ENCODE measurements at regions not wholly inside any gene's neighbourhood (a gene's known extent, or its start where the extent isn't known, plus 50 kb on each side); places are given as distances from the start of the nearest gene placed in this dataset.

DNA sequence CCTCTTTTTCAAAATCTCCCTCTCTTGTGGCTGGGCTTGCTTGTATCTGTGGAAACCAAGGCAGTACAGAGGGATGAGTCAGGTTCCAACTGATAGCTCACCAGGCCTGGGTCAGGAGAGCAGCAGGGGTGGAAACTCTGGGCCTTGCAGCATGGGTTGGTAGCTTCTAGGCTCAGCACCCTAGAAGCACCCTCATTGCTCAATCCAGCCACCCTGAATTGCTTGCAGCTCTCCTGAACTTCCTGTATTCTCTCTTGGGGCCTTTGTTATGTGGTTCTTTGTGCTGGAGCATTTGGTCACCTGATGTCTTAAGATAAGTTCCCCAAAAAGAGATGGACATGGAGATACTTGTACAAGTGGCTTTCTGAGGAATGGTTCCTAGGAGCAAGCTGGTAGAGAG lies 169.4 kb downstream of the IRX5 start:
- ATAC-seq (no peak), DNase-seq (no peak)
- Histone ChIP-seq H3K36me3 (ENCODE audit: insufficient read depth in 1 of 2, low read depth in 1 of 2) (no peaks in the 10 kb centered on the region), H3K27ac (no peak overlapping the region), H3K27me3 (ENCODE audit: insufficient read depth in 3 of 3, low read length in 2 of 3) (peaks cover 0 to 1% (median 0%) of the 10 kb centered on the region in 3 donors), H3K9me3 (peaks cover 4% of the 10 kb centered on the region), H3K4me3 (no peak overlapping the region), H3K4me1 (no peaks in the 10 kb centered on the region)
- intact Hi-C loops (cut with DNase I) = no loop called here
- no peak for TF ChIP-seq CTCF (IDR thresholded peaks at IDR 0.05)

GRCh38 chr16:55101026-55101425 lies 170.4 kb downstream of the IRX5 start:
- Histone ChIP-seq H3K27me3 (ENCODE audit: insufficient read depth in 3 of 3, low read length in 2 of 3) (peaks cover 0 to 1% (median 0%) of the 10 kb centered on the region in 3 donors), H3K36me3 (ENCODE audit: insufficient read depth in 1 of 2, low read depth in 1 of 2) (no peaks in the 10 kb centered on the region), H3K4me3 (no peak overlapping the region), H3K9me3 (peaks cover 4% of the 10 kb centered on the region), H3K4me1 (no peaks in the 10 kb centered on the region), H3K27ac (no peak overlapping the region)
- intact Hi-C loops (cut with DNase I) = no loop called here
- no peak for TF ChIP-seq CTCF (IDR thresholded peaks at IDR 0.05)
- ATAC-seq (no peak), DNase-seq (no peak)
- 35 to 44% (median 38%) methylated on average over 4 of the region's 4 CpGs for WGBS, 3 donors

GRCh38 chr16:55102077-55102476 lies 171.4 kb downstream of the IRX5 start:
- Histone ChIP-seq H3K27ac (no peak overlapping the region), H3K27me3 (ENCODE audit: insufficient read depth in 3 of 3, low read length in 2 of 3) (peaks cover 0 to 1% (median 0%) of the 10 kb centered on the region in 3 donors), H3K9me3 (peaks cover 4% of the 10 kb centered on the region), H3K4me3 (no peak overlapping the region), H3K4me1 (no peaks in the 10 kb centered on the region), H3K36me3 (ENCODE audit: insufficient read depth in 1 of 2, low read depth in 1 of 2) (no peaks in the 10 kb centered on the region)
- intact Hi-C loops (cut with DNase I) = no loop called here
- DNase-seq (no peak), ATAC-seq (no peak)
- 33 to 53% (median 47%) methylated on average over 1 of the region's 1 CpG for WGBS, 3 donors
- TF ChIP-seq CTCF (IDR thresholded peaks at IDR 0.05) = no peak

- Histone ChIP-seq H3K4me1 (no peaks in the 10 kb centered on the region), H3K9me3 (peaks cover 4% of the 10 kb centered on the region), H3K4me3 (no peak overlapping the region), H3K36me3 (ENCODE audit: insufficient read depth in 1 of 2, low read depth in 1 of 2) (no peaks in the 10 kb centered on the region), H3K27me3 (ENCODE audit: insufficient read depth in 3 of 3, low read length in 2 of 3) (peaks cover 0 to 1% (median 0%) of the 10 kb centered on the region in 3 donors), H3K27ac (no peak overlapping the region)
- ATAC-seq = no peak
- TF ChIP-seq CTCF (IDR thresholded peaks at IDR 0.05) = no peak
- WGBS, 3 donors = 39 to 54% (median 46%) methylated on average over 4 of the region's 4 CpGs
- DNase-seq = no peak
- intact Hi-C loops (cut with DNase I) = no loop called here
Measured at GRCh38 chr16:55102531-55102930, 171.9 kb downstream of the IRX5 start.

- intact Hi-C loops (cut with DNase I) = no loop called here
- 89 to 90% (median 89%) methylated on average over 3 of the region's 3 CpGs for WGBS, 3 donors
- Histone ChIP-seq H3K4me1 (no peaks in the 10 kb centered on the region), H3K27ac (no peak overlapping the region), H3K9me3 (no peaks in the 10 kb centered on the region), H3K36me3 (ENCODE audit: insufficient read depth in 1 of 2, low read depth in 1 of 2) (no peaks in the 10 kb centered on the region), H3K27me3 (ENCODE audit: insufficient read depth in 3 of 3, low read length in 2 of 3) (no peaks in the 10 kb centered on the region), H3K4me3 (no peak overlapping the region)
- TF ChIP-seq CTCF (IDR thresholded peaks at IDR 0.05) = no peak
- DNase-seq (no peak), ATAC-seq (no peak)
Measured at GRCh38 chr16:55107851-55108250, 177.2 kb downstream of the IRX5 start.

Data from psoas muscle (tissue), 7 donors.